H1 (cell line): ENCODE measurements at regions not wholly inside any gene's neighbourhood (a gene's known extent, or its start where the extent isn't known, plus 50 kb on each side); places are given as distances from the start of the nearest gene placed in this dataset.

Source experiments
- ATF3 ChIP-seq: IDR thresholded peaks from 2 replicates; pipeline ENCODE4 v1.6.1; 2011; ENCODE audit warnings: low read depth, mild to moderate bottlenecking, low read length; ENCODE audit not compliant: insufficient read depth
- CTCF ChIP-seq, 3 experiments: IDR thresholded peaks; 1 replicate in 2 of 3; 2 replicates in 1 of 3; pipeline versions ENCODE4 v1.5.1 to v1.6.1; 2011; ENCODE audit warnings: low read length in 3 of 3, mild to moderate bottlenecking in 3 of 3, inconsistent platforms in 2 of 3, low read depth in 1 of 3, moderate library complexity in 1 of 3; ENCODE audit not compliant: insufficient read depth in 1 of 3; ENCODE audit errors: control extremely low read depth in 1 of 3
- MAX ChIP-seq: IDR thresholded peaks from 2 replicates; pipeline ENCODE4 v1.6.1; 2012; ENCODE audit warnings: inconsistent platforms
- SIN3A ChIP-seq, 2 experiments: IDR thresholded peaks in 1 of 2; conservative IDR thresholded peaks in 1 of 2; 2 replicates each; pipeline ENCODE4 v1.6.1; 2011 to 2012; ENCODE audit warnings: low read length in 2 of 2, improper control_type of control experiment in 1 of 2, low read depth in 1 of 2, mild to moderate bottlenecking in 1 of 2
- SP1 ChIP-seq: IDR thresholded peaks from 2 replicates; pipeline ENCODE4 v1.6.1; 2011; ENCODE audit warnings: low read depth, low read length
- YY1 ChIP-seq: IDR thresholded peaks from 2 replicates; pipeline ENCODE4 v1.6.1; 2011; ENCODE audit warnings: low read depth, mild to moderate bottlenecking, low read length

- TF ChIP-seq CTCF (IDR thresholded peaks at IDR 0.05; ENCODE audit: control extremely low read depth in 1 of 3, insufficient read depth in 1 of 3, low read depth in 1 of 3, low read length in 3 of 3) (no peak), YY1 (no peak), SP1 (no peak), MAX (no peak), SIN3A (conservative IDR thresholded peaks at IDR 0.05 in 1 of 2, IDR thresholded peaks at IDR 0.05 in 1 of 2; ENCODE audit: low read depth in 1 of 2, low read length in 2 of 2) (no peak), ATF3 (no peak)
Observed at GRCh38 chr1:39127513-39127912, 77.0 kb upstream of the MACF1 start.
